Activated CD4-positive, alpha-beta T cell treated with anti-CD3 and anti-CD28 coated beads for 36 hours (primary cell): ENCODE measurements at regions not wholly inside any gene's neighbourhood (a gene's known extent, or its start where the extent isn't known, plus 50 kb on each side); places are given as distances from the start of the nearest gene placed in this dataset.

Experiments used
- ATAC-seq: fragments of 200-7000 bp; cut with Tn5 transposase; one replicate; pipeline ENCODE4 v1.10.0; 2021; ENCODE audit warnings: mild to moderate bottlenecking, moderate library complexity
- CTCF ChIA-PET: fragments of 350-600 bp; sonication (Branson Sonifier 250); formaldehyde crosslinking; loops from one replicate; lab custom pipeline; 2021; ENCODE audit warnings: antibody characterized with exemption; lab: Charles Lee
- POLR2A ChIA-PET: fragments of 350-600 bp; sonication (Branson Sonifier 250); formaldehyde crosslinking; loops from one replicate; lab custom pipeline; 2021; ENCODE audit warnings: antibody characterized with exemption, inconsistent platforms; lab: Charles Lee
- DNase-seq: peaks from one replicate; pipeline ENCODE4 v3.0.0-alpha.2; 2020
- H3K27ac Mint-ChIP-seq: one replicate; pipeline ENCODE4 v1.8.0; 2021; ENCODE audit warnings: mixed read lengths
- H3K27me3 Mint-ChIP-seq: one replicate; pipeline ENCODE4 v1.8.0; 2021; ENCODE audit warnings: mixed read lengths
- H3K36me3 Mint-ChIP-seq: one replicate; pipeline ENCODE4 v1.8.0; 2021; ENCODE audit warnings: low read depth, mixed read lengths
- H3K4me1 Mint-ChIP-seq: one replicate; pipeline ENCODE4 v1.8.0; 2021; ENCODE audit warnings: mixed read lengths
- H3K4me3 Mint-ChIP-seq: one replicate; pipeline ENCODE4 v1.8.0; 2021; ENCODE audit warnings: mild to moderate bottlenecking, moderate library complexity, mixed read lengths
- H3K9me3 Mint-ChIP-seq: one replicate; pipeline ENCODE4 v1.8.0; 2021; ENCODE audit warnings: low read depth, mixed read lengths
- intact Hi-C, 2 experiments: fragments of 100-400 bp; cut with DNase I in 1 of 2; cut with micrococcal nuclease in 1 of 2; formaldehyde crosslinking; loops; one replicate each; pipeline versions ENCODE4 v1.14.2 to v1.15.1; 2022 to 2024; cut with DNase I, micrococcal nuclease

DNA sequence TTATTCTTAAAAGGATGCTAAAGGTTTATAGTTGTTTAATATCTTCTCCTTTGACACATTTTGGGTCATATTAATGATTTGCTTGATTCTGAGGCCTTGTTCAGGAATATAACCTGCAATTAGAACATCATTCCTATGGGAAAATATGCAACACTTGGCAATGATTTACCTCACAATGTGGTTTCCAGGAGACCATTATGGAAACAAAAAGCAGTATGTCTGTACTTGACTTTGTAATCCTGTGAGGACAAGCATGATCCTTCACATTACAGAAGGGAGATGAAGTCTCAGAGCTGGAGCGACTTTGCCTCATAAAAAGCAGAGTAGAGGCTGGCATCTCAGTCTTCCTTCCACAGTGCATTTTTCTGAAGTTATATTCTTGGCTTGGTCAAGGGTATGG is 57.0 kb upstream of the CDCA7L start:
- POLR2A ChIA-PET, result no interaction called here
- Mint-ChIP-seq H3K36me3 (no peaks in the 10 kb centered on the region), H3K4me3 (no peak overlapping the region), H3K9me3 (no peaks in the 10 kb centered on the region), H3K27ac (no peak overlapping the region), H3K27me3 (no peaks in the 10 kb centered on the region), H3K4me1 (peaks cover 2% of the 10 kb centered on the region)
- CTCF ChIA-PET, result interaction anchor here (0.8 to 1.1 kb wide), 3 partner anchors 15 to 235 kb away, joined by 3 to 5 read pairs (median 3); no protein-coding TSS in a partner anchor
- intact Hi-C loops, result loop anchor here (5.0 to 10.0 kb wide), 2 partner anchors 458 to 1225 kb away; partner anchors contain the start of gene DNAH11 (in 2 of the 2)
- ATAC-seq, result no peak
- DNase-seq, result no peak

DNA sequence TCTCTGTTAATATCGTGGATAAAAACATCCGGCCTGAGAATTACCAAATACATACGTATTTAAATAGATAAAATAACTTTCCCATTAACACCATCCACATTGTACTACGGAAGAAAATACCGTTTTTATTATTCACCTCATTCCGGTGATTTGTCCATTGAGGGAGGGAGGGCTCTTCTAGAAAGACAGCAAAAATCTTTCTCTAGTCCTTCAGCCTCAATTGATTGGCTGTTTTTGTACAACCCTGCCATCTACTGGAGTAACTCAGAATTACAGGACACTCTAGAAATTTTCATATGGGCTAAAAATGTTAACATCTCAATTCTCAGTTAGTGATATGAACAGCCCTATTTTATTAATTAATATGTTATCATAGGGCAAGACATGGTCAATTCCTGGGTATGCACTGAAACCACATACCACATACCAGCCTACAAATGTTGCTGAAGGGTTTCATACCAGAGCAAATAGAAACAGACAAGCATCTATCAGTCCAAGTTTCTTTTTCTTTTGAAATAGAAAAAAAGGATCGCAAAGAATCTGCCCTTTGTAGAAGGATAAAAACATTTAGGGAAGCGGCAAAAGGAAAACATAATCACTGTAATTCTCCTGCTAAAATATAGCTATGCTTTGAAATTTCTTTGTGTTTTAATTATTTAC is 55.8 kb upstream of the CDCA7L start:
- Mint-ChIP-seq H3K9me3 (no peaks in the 10 kb centered on the region), H3K36me3 (no peaks in the 10 kb centered on the region), H3K27me3 (no peaks in the 10 kb centered on the region), H3K4me3 (no peak overlapping the region), H3K4me1 (peaks cover 2% of the 10 kb centered on the region), H3K27ac (no peak overlapping the region)
- CTCF ChIA-PET, result interaction anchor here (0.5 to 2.2 kb wide), 19 partner anchors 9 to 744 kb away, joined by 3 to 14 read pairs (median 3); no protein-coding TSS in a partner anchor
- ATAC-seq, result peak; percentile 57
- intact Hi-C loops, result loop anchor here (1.0 to 10.0 kb wide), 5 partner anchors 81 to 1224 kb away; partner anchors contain the start of gene DNAH11 (in 2 of the 2)
- DNase-seq, result peak; percentile 16
- POLR2A ChIA-PET, result no interaction called here

GRCh38 chr7:21999896-22000295 is 54.2 kb upstream of the CDCA7L start:
- ChIA-PET CTCF (interaction anchor here (2.2 kb wide), 1 partner anchor 13 kb away, joined by 14 read pairs; no protein-coding TSS in a partner anchor), POLR2A (no interaction called here)
- Mint-ChIP-seq H3K9me3 (no peaks in the 10 kb centered on the region), H3K36me3 (no peaks in the 10 kb centered on the region), H3K27ac (no peak overlapping the region), H3K27me3 (peaks cover under 1% of the 10 kb centered on the region), H3K4me3 (no peak overlapping the region), H3K4me1 (peaks cover 2% of the 10 kb centered on the region)
- DNase-seq (no peak), ATAC-seq (no peak)
- intact Hi-C loops, result loop anchor here (2.0 to 10.0 kb wide), 3 partner anchors 83 to 1223 kb away; partner anchors contain the start of gene DNAH11 (in 2 of the 2)

DNA sequence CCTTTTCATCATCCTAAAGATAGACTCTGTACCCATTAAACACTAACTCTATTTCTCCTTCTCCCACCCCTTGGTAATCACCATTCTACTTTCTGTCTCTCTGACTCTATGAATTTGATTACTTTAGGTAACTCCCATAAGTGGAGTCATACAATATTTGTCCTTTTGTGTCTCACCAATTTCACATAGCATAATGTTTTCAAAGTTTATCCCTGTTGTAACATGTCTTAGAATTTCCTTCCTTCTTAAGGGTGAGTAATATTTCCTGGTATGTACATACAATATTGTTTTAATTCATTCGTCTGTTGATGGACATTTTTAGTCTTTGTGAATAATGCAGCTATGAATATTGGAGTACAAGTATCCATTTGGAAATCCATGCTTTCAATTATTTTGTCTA is 50.9 kb upstream of the CDCA7L start:
- no peak for ATAC-seq
- Mint-ChIP-seq H3K4me1 (peaks cover 2% of the 10 kb centered on the region), H3K9me3 (no peaks in the 10 kb centered on the region), H3K36me3 (no peaks in the 10 kb centered on the region), H3K27ac (no peak overlapping the region), H3K4me3 (no peak overlapping the region), H3K27me3 (peaks cover 4% of the 10 kb centered on the region)
- intact Hi-C loops, result no loop called here
- CTCF ChIA-PET, result interaction anchor here (0.6 to 0.7 kb wide), 3 partner anchors 10 to 615 kb away, joined by 3 to 4 read pairs (median 4); no protein-coding TSS in a partner anchor
- DNase-seq, result no peak
- POLR2A ChIA-PET, result no interaction called here
